A172 (cell line): ENCODE measurements at regions not wholly inside any gene's neighbourhood (a gene's known extent, or its start where the extent isn't known, plus 50 kb on each side); places are given as distances from the start of the nearest gene placed in this dataset.

Source experiments
- DNase-seq: peaks from one replicate; pipeline ENCODE4 v3.0.0-alpha.2; 2015; ENCODE audit warnings: low spot score

DNA sequence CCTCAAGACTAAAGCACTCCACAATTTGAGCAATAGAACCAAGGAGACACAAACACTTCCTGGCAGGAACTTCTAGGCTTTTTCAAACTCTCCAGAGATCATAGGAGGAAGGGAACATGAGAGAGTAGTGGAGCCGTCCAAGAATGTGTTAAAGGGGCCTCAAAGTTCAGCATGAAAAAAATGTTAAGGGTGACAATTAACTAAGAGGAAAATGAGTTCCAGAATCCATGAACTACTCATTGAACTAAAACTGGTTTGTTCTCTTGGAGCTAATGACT, 122.0 kb downstream of the WIF1 start:
- no peak for DNase-seq
